GM23248 (cell line): ENCODE measurements at regions not wholly inside any gene's neighbourhood (a gene's known extent, or its start where the extent isn't known, plus 50 kb on each side); places are given as distances from the start of the nearest gene placed in this dataset.

Experiments used
- EZH2 ChIP-seq: fragments of 200-600 bp; sonication (generic); IDR thresholded peaks from 2 replicates; pipeline ENCODE4 v1.6.1; 2018; ENCODE audit warnings: antibody characterized with exemption, mild to moderate bottlenecking; ENCODE audit not compliant: insufficient read depth, poor library complexity, severe bottlenecking
- EZH2phosphoT487 ChIP-seq: fragments of 200-600 bp; sonication (generic); IDR thresholded peaks from 2 replicates; pipeline ENCODE4 v1.6.1; 2018; ENCODE audit warnings: antibody characterized with exemption, moderate library complexity, mild to moderate bottlenecking, low read depth; ENCODE audit not compliant: insufficient read depth

DNA sequence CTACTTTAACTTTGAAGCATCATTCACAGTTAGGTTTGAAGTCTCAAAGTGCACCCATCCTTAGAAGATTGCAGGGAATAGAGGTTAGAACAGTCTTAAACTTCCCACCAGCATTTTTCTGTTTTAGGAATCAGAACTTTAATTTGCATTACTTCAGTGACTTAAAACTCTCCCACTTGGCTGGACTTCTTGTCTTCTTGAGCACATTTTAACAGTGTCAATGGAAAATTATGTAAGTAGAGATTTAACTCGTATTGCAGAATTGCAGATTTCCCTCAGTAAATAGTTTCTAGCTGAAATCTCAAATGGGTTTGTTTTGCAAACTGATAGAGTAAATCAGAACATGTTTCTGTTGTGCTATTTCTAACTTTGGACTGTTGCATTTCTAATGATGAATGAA lies 369.6 kb downstream of the OTOL1 start:
- TF ChIP-seq EZH2phosphoT487 (no peak), EZH2 (no peak)
